ENCODE measurements at regions not wholly inside any gene's neighbourhood (a gene's known extent, or its start where the extent isn't known, plus 50 kb on each side); places are given as distances from the start of the nearest gene placed in this dataset.

DNA sequence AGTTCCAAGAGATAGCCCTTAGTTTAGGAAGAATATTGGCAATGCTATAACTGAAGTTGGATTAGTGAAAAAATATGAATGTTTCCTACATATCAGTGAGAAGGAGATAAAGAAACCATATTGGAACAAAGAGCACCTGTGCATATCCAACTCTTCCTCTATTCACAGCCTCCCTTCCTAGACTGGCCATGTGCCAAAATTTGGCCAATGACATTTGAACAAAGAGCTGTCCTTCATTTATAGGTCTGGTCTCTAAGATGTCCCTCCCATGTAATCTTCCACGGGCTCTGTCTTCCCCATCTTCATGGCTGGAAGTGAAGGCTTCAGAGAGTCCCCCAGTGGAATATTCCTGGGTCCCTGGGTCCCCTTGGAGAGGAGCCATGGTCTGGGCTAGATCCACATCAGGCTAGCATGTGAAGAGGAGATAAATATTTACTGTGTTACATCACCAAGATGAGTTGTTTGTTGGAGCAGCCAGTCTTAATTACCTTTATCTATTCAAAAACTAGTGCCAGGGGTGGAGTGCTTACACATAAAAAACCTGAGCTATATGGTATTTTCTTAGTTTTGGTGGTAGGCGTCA is 190.0 kb upstream of the S1PR3 start (continued):
- no peak for TF ChIP-seq SP2 (IDR thresholded peaks at IDR 0.05; ENCODE audit: low read length)
- no peak for TF ChIP-seq CEBPB (IDR thresholded peaks at IDR 0.05; ENCODE audit: low read depth, low read length)
- no peak for TF ChIP-seq SRF (IDR thresholded peaks at IDR 0.05; ENCODE audit: low read depth, low read length)
- TF ChIP-seq SP1 (IDR thresholded peaks at IDR 0.05; ENCODE audit: low read depth, low read length): no peak
- no peak for TF ChIP-seq CBX8 (IDR thresholded peaks at IDR 0.05; ENCODE audit: borderline replicate concordance, low read depth, low read length)
- TF ChIP-seq GTF2F1 (IDR thresholded peaks at IDR 0.05; ENCODE audit: borderline replicate concordance, low read depth, low read length): no peak
- TF ChIP-seq NRF1 (IDR thresholded peaks at IDR 0.05; ENCODE audit: low read depth, low read length): no peak
- no peak for TF ChIP-seq JUN (IDR thresholded peaks at IDR 0.05; ENCODE audit: low read depth, low read length)

All from H1 (cell line).